Uterus (tissue), 3 donors: ENCODE measurements at regions not wholly inside any gene's neighbourhood (a gene's known extent, or its start where the extent isn't known, plus 50 kb on each side); places are given as distances from the start of the nearest gene placed in this dataset.
"Not testable (repeated sequence)": the region's sequence is repeated elsewhere in the genome, so short reads cannot be mapped to it uniquely, and the experiment has no call there.

Experiments used
- DNase-seq, 2 donors: peaks; one replicate each; pipeline ENCODE4 v3.0.0-alpha.2; 2019 to 2020
- H3K27ac ChIP-seq, 2 donors: fragments of 200-600 bp; sonication (generic); 1 replicate in 1 of 2; 2 replicates in 1 of 2; pipeline ENCODE4 v1.5.1; 2016 to 2018
- H3K27me3 ChIP-seq, 2 donors: fragments of 200-600 bp; sonication (generic); one replicate each; pipeline ENCODE4 v1.5.1; 2018 to 2019; ENCODE audit warnings: control low read depth in 1 of 2
- H3K36me3 ChIP-seq, 2 donors: fragments of 200-600 bp; sonication (generic); one replicate each; pipeline ENCODE4 v1.5.1; 2019; ENCODE audit warnings: control low read depth in 1 of 2
- H3K4me1 ChIP-seq, 2 donors: fragments of 200-600 bp; sonication (generic); one replicate each; pipeline ENCODE4 v1.5.1; 2018 to 2019; ENCODE audit warnings: control low read depth in 1 of 2
- H3K4me3 ChIP-seq, 2 donors: fragments of 200-600 bp; sonication (generic); 1 replicate in 1 of 2; 2 replicates in 1 of 2; pipeline ENCODE4 v1.5.1; 2018 to 2019; ENCODE audit warnings: mild to moderate bottlenecking in 1 of 2
- H3K9me3 ChIP-seq, 2 donors: fragments of 200-600 bp; sonication (generic); one replicate each; pipeline ENCODE4 v1.5.1; 2019; ENCODE audit warnings: control low read depth in 1 of 2
- intact Hi-C: fragments of 100-400 bp; cut with DNase I; formaldehyde crosslinking; loops from one replicate; pipeline ENCODE4 v1.15.1; 2023; ENCODE audit warnings: low total_unique reads
- donor health status: DM: yes; HTN: yes; CAD: no.

- intact Hi-C loops, H3K36me3 ChIP-seq, H3K4me1 ChIP-seq, H3K4me3 ChIP-seq, H3K9me3 ChIP-seq, DNase-seq, H3K27me3 ChIP-seq, H3K27ac ChIP-seq: not testable (repeated sequence)
These were observed 174.3 kb upstream of the PLGLB2 start for GRCh38 chr2:87573386-87574192.

GRCh38 chr2:87574193-87575119 lies 173.4 kb upstream of the PLGLB2 start:
- H3K4me3 ChIP-seq, H3K4me1 ChIP-seq, H3K27ac ChIP-seq, DNase-seq, H3K9me3 ChIP-seq, H3K36me3 ChIP-seq, intact Hi-C loops, H3K27me3 ChIP-seq: not testable (repeated sequence)

GRCh38 chr2:87575138-87575537 lies 172.7 kb upstream of the PLGLB2 start:
- intact Hi-C loops, H3K9me3 ChIP-seq, H3K4me1 ChIP-seq, H3K27me3 ChIP-seq, H3K4me3 ChIP-seq, DNase-seq, H3K36me3 ChIP-seq, H3K27ac ChIP-seq: not testable (repeated sequence)

DNA sequence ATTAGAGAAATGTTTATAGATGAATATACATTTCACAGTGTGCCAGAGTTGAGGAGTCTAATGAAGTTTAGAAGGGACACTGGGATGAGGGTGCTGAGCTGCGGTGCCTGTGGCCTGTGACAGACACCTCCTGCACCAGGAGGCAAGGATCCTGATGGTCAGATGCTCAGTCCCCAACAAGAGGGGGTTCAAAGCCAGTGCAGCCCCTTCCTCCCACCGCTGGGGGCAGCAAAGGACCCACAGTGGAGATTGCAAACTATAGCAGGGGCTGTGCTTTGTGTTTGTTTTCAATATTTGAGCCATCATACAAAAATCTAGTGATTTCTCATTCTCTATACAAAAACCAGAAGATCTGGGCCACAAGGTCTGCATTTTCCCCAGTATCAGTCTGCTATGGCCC lies 170.5 kb upstream of the PLGLB2 start:
- H3K36me3 ChIP-seq, H3K27me3 ChIP-seq, intact Hi-C loops, H3K4me1 ChIP-seq, H3K9me3 ChIP-seq, DNase-seq, H3K4me3 ChIP-seq, H3K27ac ChIP-seq: not testable (repeated sequence)

DNA sequence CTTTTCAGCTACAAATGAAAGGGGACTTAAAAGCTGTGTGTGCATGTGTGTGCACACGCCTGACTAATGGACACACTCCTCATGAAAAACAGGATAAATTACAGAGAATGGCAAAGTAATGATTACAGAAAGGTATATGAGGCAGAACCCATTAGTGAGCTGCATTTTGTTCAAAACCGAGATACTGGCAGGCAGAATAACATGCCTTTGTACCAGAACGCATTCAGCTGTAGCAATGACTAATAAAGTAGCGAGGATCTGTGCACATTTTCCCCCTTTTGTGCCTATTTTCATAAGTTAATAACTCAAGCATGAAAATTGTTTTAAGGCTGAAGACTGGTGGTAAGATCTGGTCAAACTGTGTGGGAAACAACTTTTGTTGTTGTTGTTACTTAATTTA lies 165.7 kb upstream of the PLGLB2 start:
- H3K27ac ChIP-seq, DNase-seq, H3K27me3 ChIP-seq, intact Hi-C loops, H3K4me3 ChIP-seq, H3K9me3 ChIP-seq, H3K36me3 ChIP-seq, H3K4me1 ChIP-seq: not testable (repeated sequence)

- H3K4me3 ChIP-seq, H3K27ac ChIP-seq, DNase-seq, H3K4me1 ChIP-seq, H3K27me3 ChIP-seq, intact Hi-C loops, H3K9me3 ChIP-seq, H3K36me3 ChIP-seq: not testable (repeated sequence)
These were observed 165.3 kb upstream of the PLGLB2 start for GRCh38 chr2:87582579-87582978.

- H3K9me3 ChIP-seq, DNase-seq, H3K4me3 ChIP-seq, intact Hi-C loops, H3K36me3 ChIP-seq, H3K4me1 ChIP-seq, H3K27ac ChIP-seq, H3K27me3 ChIP-seq: not testable (repeated sequence)
These were observed 164.5 kb upstream of the PLGLB2 start for GRCh38 chr2:87583370-87583769.

- H3K27ac ChIP-seq, H3K4me1 ChIP-seq, DNase-seq, H3K9me3 ChIP-seq, H3K27me3 ChIP-seq, intact Hi-C loops, H3K36me3 ChIP-seq: not testable (repeated sequence)
- peak overlapping the region in 1 of 2 donors; percentile 24 for H3K4me3 ChIP-seq
These were observed 164.1 kb upstream of the PLGLB2 start for GRCh38 chr2:87583803-87584202.

- H3K9me3 ChIP-seq, H3K36me3 ChIP-seq, H3K4me1 ChIP-seq, H3K27me3 ChIP-seq, DNase-seq, intact Hi-C loops: not testable (repeated sequence)
- Histone ChIP-seq H3K27ac (peak overlapping the region; percentile 2 to 47), H3K4me3 (peak overlapping the region in 1 of 2 donors; percentile 24)
These were observed 163.5 kb upstream of the PLGLB2 start for GRCh38 chr2:87584268-87584906.

DNA sequence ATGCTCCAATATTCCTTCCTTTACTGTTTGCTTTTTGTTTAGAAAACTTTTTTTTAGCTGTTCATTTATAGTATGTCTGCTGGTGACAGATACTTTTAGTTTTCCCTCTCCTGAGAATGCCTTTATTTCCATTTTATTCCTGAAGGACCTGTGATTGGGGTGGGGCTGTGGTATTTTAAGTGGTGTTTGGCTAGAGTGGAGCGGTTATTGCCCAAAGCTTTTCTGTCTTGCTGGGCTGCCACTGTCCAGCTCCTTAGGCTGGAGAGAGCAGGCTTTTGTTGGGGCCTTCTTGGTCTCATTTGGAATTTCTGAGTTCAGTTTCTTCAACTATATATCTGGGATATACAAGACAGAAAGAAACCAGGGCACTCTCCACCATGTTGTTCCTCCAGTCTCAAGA lies 160.0 kb upstream of the PLGLB2 start:
- H3K4me1 ChIP-seq, H3K9me3 ChIP-seq, intact Hi-C loops, H3K4me3 ChIP-seq, DNase-seq, H3K36me3 ChIP-seq, H3K27ac ChIP-seq, H3K27me3 ChIP-seq: not testable (repeated sequence)

DNA sequence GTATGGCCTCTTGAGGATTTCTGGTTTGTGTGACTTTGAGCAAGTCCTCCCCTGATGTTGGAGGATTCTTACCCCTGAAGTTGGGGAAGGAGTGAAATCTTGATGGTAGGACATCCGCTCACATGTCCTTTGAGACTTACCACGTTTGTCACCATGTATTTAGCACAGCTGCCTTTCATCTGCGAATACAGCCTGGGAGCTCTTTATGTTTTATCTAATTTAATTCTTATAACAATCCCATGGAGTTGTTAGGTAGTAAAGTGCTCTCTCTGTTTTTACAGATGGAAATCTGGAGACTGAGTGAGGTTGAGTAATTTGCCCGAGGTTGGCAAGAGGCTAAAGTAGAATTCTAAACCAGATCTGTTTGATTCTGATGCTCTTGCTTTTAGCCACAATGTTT lies 154.9 kb upstream of the PLGLB2 start:
- H3K4me3 ChIP-seq, H3K4me1 ChIP-seq, H3K27me3 ChIP-seq, DNase-seq, H3K9me3 ChIP-seq, H3K27ac ChIP-seq, intact Hi-C loops, H3K36me3 ChIP-seq: not testable (repeated sequence)

DNA sequence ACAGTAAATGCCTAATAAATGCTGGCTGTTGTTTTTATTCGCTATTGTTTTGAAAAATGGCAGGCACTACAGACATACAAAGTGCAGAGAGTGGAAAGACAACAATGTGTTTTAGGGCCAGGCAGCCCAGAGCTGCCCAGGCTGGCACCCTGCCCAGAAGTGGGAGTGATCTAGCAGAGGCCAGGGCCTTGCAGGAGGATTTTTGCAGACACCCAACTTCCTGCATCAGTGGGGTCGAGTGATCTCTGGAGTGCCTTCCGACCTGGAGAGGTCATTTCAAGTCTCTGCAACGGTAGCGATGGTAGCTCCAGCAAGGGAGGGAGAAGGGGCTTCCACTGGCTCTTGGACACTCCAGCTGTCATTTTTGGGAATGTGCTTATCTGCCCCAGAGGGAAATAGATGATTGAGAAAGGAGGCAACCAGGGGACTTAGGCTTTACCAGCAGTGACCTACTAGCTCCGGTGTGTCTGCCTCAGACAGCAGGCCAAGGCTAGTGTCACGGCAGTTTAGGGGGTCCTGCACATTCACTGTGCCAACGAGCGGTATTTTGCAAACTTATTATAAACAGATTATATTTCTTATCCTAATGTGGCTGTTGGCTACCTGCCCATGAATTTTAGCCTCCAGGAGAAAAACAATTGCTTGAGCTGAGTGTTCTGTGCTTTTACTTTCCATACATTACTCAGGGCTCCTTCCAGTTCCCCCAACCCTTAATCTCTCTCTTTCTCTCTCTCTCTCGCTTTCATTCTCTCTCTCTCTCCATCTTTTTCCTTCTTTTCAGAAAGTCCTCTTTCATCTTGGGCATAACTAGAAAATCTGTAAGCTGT lies 153.9 kb upstream of the PLGLB2 start:
- H3K27ac ChIP-seq, H3K27me3 ChIP-seq, H3K4me3 ChIP-seq, H3K4me1 ChIP-seq, H3K9me3 ChIP-seq, intact Hi-C loops, H3K36me3 ChIP-seq: not testable (repeated sequence)
- DNase-seq, result peak; percentile 40 to 69
